AG04450 (cell line): ENCODE measurements at regions not wholly inside any gene's neighbourhood (a gene's known extent, or its start where the extent isn't known, plus 50 kb on each side); places are given as distances from the start of the nearest gene placed in this dataset.

ENCODE experiments used
- CTCF ChIA-PET: fragments of 300-600, 350-600 bp; formaldehyde crosslinking; extraction: SDS; loops from one replicate; lab custom pipeline; 2022; ENCODE audit warnings: antibody characterized with exemption, inconsistent platforms; lab: Charles Lee
- POLR2A ChIA-PET: fragments of 350-600 bp; formaldehyde crosslinking; extraction: SDS; loops from one replicate; lab custom pipeline; 2021; ENCODE audit warnings: antibody characterized with exemption, inconsistent platforms; lab: Yijun Ruan, JAX
- DNase-seq: peaks from one replicate; pipeline ENCODE4 v3.0.0-alpha.2; 2011; ENCODE audit warnings: low read depth, low spot score
- H3K27ac ChIP-seq: one replicate; pipeline ENCODE4 v1.5.1; 2012; ENCODE audit warnings: low read depth, low read length, control low read depth
- H3K27me3 ChIP-seq: one replicate; pipeline ENCODE4 v1.6.0; 2012; ENCODE audit warnings: low read length; ENCODE audit not compliant: control insufficient read depth, insufficient read depth
- H3K4me3 ChIP-seq: 2 replicates; pipeline ENCODE4 v1.5.1; 2011; ENCODE audit warnings: mild to moderate bottlenecking, low read depth, low read length, control low read depth
- H3K9me3 ChIP-seq: 2 replicates; pipeline ENCODE4 v1.5.1; 2012; ENCODE audit warnings: low read length; ENCODE audit not compliant: control insufficient read depth, insufficient read depth
- TF ChIP-seq, protein P1 (sequence below): IDR thresholded peaks from 2 replicates; pipeline ENCODE4 v1.5.1; 2011; ENCODE audit warnings: low read depth, low read length, control low read depth, inconsistent platforms

DNA sequence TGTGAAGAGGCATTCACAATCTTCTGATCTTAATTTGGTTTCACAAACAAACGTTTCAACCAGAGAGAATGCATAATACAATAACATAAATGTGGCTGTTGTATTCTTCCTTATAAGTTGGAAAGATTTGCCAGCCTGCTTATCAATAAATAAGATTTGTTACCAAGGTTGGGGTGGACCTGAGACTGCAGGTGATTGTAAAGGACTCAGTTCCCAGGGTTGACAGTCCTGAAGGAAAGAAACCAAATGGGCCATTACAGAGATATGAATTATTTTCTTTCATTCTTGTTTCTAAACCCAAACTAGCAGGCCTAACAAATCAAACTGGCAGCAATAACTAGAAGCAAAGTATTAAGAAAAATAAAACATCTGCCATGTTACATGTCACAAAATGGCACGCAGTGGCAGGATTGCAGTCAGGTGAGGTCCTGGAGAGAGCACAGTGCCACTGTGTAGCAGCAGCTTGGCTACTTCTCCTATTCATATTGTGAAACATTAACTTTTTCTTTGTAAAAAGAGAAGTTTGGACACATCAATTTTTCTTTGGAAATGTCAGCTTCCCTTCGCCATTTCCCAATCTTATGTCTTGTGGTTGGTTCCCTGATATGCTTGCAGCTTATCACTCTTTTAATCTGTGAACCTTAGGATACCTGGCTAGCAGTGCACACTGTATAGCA, 133.8 kb upstream of the EMCN start:
- TF ChIP-seq, protein P1, sequence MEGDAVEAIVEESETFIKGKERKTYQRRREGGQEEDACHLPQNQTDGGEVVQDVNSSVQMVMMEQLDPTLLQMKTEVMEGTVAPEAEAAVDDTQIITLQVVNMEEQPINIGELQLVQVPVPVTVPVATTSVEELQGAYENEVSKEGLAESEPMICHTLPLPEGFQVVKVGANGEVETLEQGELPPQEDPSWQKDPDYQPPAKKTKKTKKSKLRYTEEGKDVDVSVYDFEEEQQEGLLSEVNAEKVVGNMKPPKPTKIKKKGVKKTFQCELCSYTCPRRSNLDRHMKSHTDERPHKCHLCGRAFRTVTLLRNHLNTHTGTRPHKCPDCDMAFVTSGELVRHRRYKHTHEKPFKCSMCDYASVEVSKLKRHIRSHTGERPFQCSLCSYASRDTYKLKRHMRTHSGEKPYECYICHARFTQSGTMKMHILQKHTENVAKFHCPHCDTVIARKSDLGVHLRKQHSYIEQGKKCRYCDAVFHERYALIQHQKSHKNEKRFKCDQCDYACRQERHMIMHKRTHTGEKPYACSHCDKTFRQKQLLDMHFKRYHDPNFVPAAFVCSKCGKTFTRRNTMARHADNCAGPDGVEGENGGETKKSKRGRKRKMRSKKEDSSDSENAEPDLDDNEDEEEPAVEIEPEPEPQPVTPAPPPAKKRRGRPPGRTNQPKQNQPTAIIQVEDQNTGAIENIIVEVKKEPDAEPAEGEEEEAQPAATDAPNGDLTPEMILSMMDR = no peak
- Histone ChIP-seq H3K9me3 (no peaks in the 10 kb centered on the region), H3K4me3 (no peak overlapping the region), H3K27ac (no peak overlapping the region), H3K27me3 (no peaks in the 10 kb centered on the region)
- ChIA-PET CTCF (no interaction called here), POLR2A (no interaction called here)
- no peak for DNase-seq

DNA sequence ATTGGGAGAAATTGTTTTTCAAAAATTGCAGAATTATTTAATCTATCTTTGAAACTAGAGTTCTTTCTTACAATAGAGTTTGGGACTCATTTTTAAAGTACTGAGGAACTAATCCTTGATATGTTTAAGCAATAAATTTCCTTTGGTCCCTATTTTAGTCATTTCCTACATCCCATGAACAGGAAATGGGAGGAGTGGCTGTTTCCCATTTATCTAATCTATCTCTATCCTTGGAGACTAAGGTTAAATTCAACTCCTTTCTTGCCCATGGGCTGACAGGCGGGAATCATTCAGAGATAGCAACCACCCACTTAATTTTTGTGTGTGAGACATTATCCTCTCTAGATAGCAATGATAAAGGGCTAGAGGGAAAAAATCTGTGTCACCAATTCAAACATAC, 131.6 kb upstream of the EMCN start:
- Histone ChIP-seq H3K27me3 (no peaks in the 10 kb centered on the region), H3K4me3 (no peak overlapping the region), H3K9me3 (no peaks in the 10 kb centered on the region), H3K27ac (no peak overlapping the region)
- no peak for DNase-seq
- POLR2A ChIA-PET = no interaction called here
- TF ChIP-seq, protein P1 = no peak
- CTCF ChIA-PET = no interaction called here

GRCh38 chr4:100644150-100644549, 126.3 kb upstream of the EMCN start:
- Histone ChIP-seq H3K27me3 (no peaks in the 10 kb centered on the region), H3K27ac (no peak overlapping the region), H3K4me3 (no peak overlapping the region), H3K9me3 (no peaks in the 10 kb centered on the region)
- TF ChIP-seq, protein P1 = no peak
- ChIA-PET POLR2A (no interaction called here), CTCF (interaction anchor here (0.9 kb wide), 1 partner anchor 551 kb away, joined by 3 read pairs; no protein-coding TSS in a partner anchor)
- no peak for DNase-seq

DNA sequence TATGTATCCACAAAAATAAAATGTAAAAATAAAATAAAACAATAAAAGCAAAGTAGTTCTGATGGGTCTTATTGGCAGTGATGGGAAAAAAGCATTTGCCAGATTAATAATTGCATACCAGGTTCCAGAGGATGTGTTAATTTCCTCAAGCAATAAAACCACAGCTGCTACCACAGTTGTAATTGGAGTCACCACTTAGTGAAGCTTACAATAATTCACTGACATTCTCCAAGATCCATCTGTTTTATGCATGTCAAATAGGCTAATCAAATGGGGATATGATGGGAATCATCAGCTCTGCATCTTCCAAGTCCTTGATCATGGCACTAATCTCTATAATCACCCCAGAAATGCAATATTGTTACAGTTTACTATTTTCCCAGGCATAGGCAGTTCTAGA, 123.5 kb upstream of the EMCN start:
- no peak for DNase-seq
- H3K9me3 ChIP-seq = no peaks in the 10 kb centered on the region
- ChIA-PET POLR2A (no interaction called here), CTCF (no interaction called here)
- TF ChIP-seq, protein P1 = no peak
- H3K27ac ChIP-seq = no peak overlapping the region
- no peaks in the 10 kb centered on the region for H3K27me3 ChIP-seq
- no peak overlapping the region for H3K4me3 ChIP-seq

DNA sequence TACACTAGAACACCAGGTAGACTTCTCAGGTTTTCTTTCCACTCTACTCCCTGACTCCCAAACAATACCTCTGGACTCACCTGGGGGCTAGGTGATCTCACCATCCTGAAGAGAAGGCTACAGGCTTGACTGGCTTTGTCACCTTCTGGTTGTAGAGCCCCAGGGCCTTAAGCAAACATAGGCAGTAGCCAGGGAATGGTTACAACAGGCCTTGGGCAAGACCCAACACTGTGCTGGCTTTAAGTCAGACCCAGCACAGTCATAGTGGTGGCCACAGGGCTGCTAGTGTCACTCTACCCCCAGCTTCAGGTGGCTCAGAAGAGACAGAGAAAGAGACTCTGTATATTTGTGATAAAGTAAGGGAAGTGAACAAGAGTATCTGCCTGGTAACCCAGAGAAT, 118.1 kb upstream of the EMCN start:
- ChIA-PET CTCF (no interaction called here), POLR2A (no interaction called here)
- TF ChIP-seq, protein P1 = no peak
- H3K27ac ChIP-seq = no peak overlapping the region
- H3K9me3 ChIP-seq = no peaks in the 10 kb centered on the region
- DNase-seq = no peak
- H3K27me3 ChIP-seq = no peaks in the 10 kb centered on the region
- no peak overlapping the region for H3K4me3 ChIP-seq
